Neural cell (in vitro differentiated cells): ENCODE measurements at regions not wholly inside any gene's neighbourhood (a gene's known extent, or its start where the extent isn't known, plus 50 kb on each side); places are given as distances from the start of the nearest gene placed in this dataset.

Experiments used
- H2AFZ ChIP-seq: fragments of 200-600, 300-800 bp; sonication (generic), shearing (Covaris generic); 2 replicates; pipeline ENCODE4 v1.6.0; 2014; ENCODE audit warnings: low read depth, mild to moderate bottlenecking, antibody characterized with exemption, low read length, moderate library complexity
- H3F3A ChIP-seq: fragments of 200-600 bp; shearing (Covaris generic); 2 replicates; pipeline ENCODE4 v1.6.1; 2016; ENCODE audit warnings: mild to moderate bottlenecking, moderate library complexity, mixed read lengths, antibody characterized with exemption, low read length; ENCODE audit not compliant: insufficient read depth, poor library complexity, severe bottlenecking
- H3K27ac ChIP-seq: fragments of 200-600, 300-800 bp; sonication (generic), shearing (Covaris generic); 2 replicates; pipeline ENCODE4 v1.5.1; 2014; ENCODE audit warnings: mild to moderate bottlenecking, low read length, moderate library complexity
- H3K27me3 ChIP-seq: fragments of 300-800, 200-600 bp; sonication (generic), shearing (Covaris generic); 2 replicates; pipeline ENCODE4 v1.6.0; 2014; ENCODE audit warnings: mild to moderate bottlenecking, low read depth, low read length, moderate library complexity; ENCODE audit not compliant: insufficient read depth
- H3K36me3 ChIP-seq: fragments of 300-800, 200-600 bp; sonication (generic), shearing (Covaris generic); 2 replicates; pipeline ENCODE4 v1.5.1; 2014; ENCODE audit warnings: mild to moderate bottlenecking, antibody characterized with exemption, low read length, moderate library complexity; ENCODE audit not compliant: insufficient read depth
- H3K4me2 ChIP-seq: fragments of 300-800, 200-600 bp; sonication (generic), shearing (Covaris generic); 2 replicates; pipeline ENCODE4 v1.6.0; 2014; ENCODE audit warnings: mild to moderate bottlenecking, low read length
- H3K4me3 ChIP-seq: fragments of 300-800, 200-600 bp; sonication (generic), shearing (Covaris generic); 2 replicates; pipeline ENCODE4 v1.5.1; 2014; ENCODE audit warnings: mild to moderate bottlenecking, low read length, moderate library complexity
- H3K79me2 ChIP-seq: fragments of 200-600 bp; shearing (Covaris generic); replicated peaks from 2 replicates; pipeline ENCODE4 v1.6.0; 2014; ENCODE audit warnings: mild to moderate bottlenecking, low read length, moderate library complexity; ENCODE audit not compliant: insufficient read depth
- H3K9ac ChIP-seq: fragments of 300-800, 200-600 bp; sonication (generic), shearing (Covaris generic); 2 replicates; pipeline ENCODE4 v1.6.1; 2016; ENCODE audit warnings: mild to moderate bottlenecking, low read length, mixed read lengths
- H3K9me2 ChIP-seq: fragments of 200-600 bp; shearing (Covaris generic); 2 replicates; pipeline ENCODE4 v1.6.1; 2016; ENCODE audit warnings: mild to moderate bottlenecking, low read length, mixed read lengths; ENCODE audit not compliant: insufficient read depth
- H3K9me3 ChIP-seq: fragments of 200-600, 300-800 bp; sonication (generic), shearing (Covaris generic); 2 replicates; pipeline ENCODE4 v1.6.1; 2016; ENCODE audit warnings: mild to moderate bottlenecking, mixed run types, low read length, moderate library complexity, mixed read lengths
- H4K20me1 ChIP-seq: fragments of 200-600 bp; shearing (Covaris generic); 2 replicates; pipeline ENCODE4 v1.6.1; 2016; ENCODE audit warnings: mild to moderate bottlenecking, mixed run types; ENCODE audit not compliant: insufficient read depth
- EP300 ChIP-seq: fragments of 450-650 bp; conservative IDR thresholded peaks from 2 replicates; pipeline ENCODE4 v1.6.1; 2014; ENCODE audit warnings: antibody characterized with exemption, mild to moderate bottlenecking, moderate library complexity; ENCODE audit not compliant: poor library complexity, severe bottlenecking
- EZH2 ChIP-seq: fragments of 200-600, 300-800 bp; shearing (Covaris generic), sonication (generic); IDR thresholded peaks from 2 replicates; pipeline ENCODE4 v1.6.1; 2014; ENCODE audit warnings: antibody characterized with exemption, low read length, borderline replicate concordance, mild to moderate bottlenecking; ENCODE audit not compliant: insufficient read depth, poor library complexity, severe bottlenecking
- MXI1 ChIP-seq: fragments of 450-650 bp; conservative IDR thresholded peaks from 2 replicates; pipeline ENCODE4 v1.6.1; 2014; ENCODE audit warnings: antibody characterized with exemption, mild to moderate bottlenecking; ENCODE audit not compliant: poor library complexity, severe bottlenecking
- POLR2AphosphoS5 ChIP-seq: IDR thresholded peaks from 2 replicates; pipeline ENCODE4 v1.6.1; 2012
- RAD21 ChIP-seq: fragments of 450-650 bp; conservative IDR thresholded peaks from 2 replicates; pipeline ENCODE4 v1.6.1; 2014; ENCODE audit warnings: antibody characterized with exemption, mild to moderate bottlenecking, moderate library complexity
- SMC3 ChIP-seq: fragments of 450-650 bp; conservative IDR thresholded peaks from 2 replicates; pipeline ENCODE4 v1.6.1; 2014; ENCODE audit warnings: antibody characterized with exemption, mild to moderate bottlenecking, moderate library complexity; ENCODE audit not compliant: poor library complexity
- TAF1 ChIP-seq: IDR thresholded peaks from 2 replicates; pipeline ENCODE4 v1.6.1; 2012; ENCODE audit warnings: low read depth
- TF ChIP-seq, protein P1 (sequence below): fragments of 450-650 bp; IDR thresholded peaks from 2 replicates; pipeline ENCODE4 v1.5.1; 2014; ENCODE audit warnings: antibody characterized with exemption, mild to moderate bottlenecking, moderate library complexity; ENCODE audit not compliant: poor library complexity, severe bottlenecking
- TF ChIP-seq, protein P2 (sequence below): IDR thresholded peaks from 2 replicates; pipeline ENCODE4 v1.6.1; 2012; ENCODE audit warnings: borderline replicate concordance

DNA sequence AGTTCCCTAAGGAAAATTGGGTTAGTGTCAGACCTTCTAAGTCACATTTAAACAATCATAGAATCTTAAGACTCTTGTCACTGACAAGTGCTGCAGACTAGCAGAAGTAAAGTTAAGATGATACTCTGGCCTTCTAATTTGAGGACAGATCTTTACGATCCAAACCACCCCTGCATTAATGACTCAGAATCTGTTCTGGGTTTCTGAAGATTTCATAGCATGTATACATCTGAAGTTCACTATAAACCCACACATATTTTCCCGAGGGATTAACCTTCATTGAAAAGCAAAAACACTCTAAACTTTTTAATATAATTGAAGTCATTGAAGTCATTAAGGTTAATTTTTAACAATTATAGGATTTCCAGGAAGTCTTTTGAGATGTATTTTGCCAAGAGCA is 674.3 kb downstream of the IQCM start:
- Histone ChIP-seq H3K9me2 (no peaks in the 10 kb centered on the region), H2AFZ (no peak overlapping the region), H3K36me3 (no peaks in the 10 kb centered on the region), H3K9ac (no peak overlapping the region), H3K4me2 (no peak overlapping the region), H3K4me3 (no peak overlapping the region), H4K20me1 (no peaks in the 10 kb centered on the region), H3K27ac (no peak overlapping the region), H3K79me2 (no peaks in the 10 kb centered on the region), H3K9me3 (no peaks in the 10 kb centered on the region), H3F3A (no peaks in the 10 kb centered on the region), H3K27me3 (no peaks in the 10 kb centered on the region)
- TF ChIP-seq RAD21 = no peak
- no peak for TF ChIP-seq EP300
- TF ChIP-seq MXI1 = no peak
- TF ChIP-seq SMC3 = no peak
- no peak for TF ChIP-seq EZH2
- no peak for TF ChIP-seq TAF1
- TF ChIP-seq, protein P1, sequence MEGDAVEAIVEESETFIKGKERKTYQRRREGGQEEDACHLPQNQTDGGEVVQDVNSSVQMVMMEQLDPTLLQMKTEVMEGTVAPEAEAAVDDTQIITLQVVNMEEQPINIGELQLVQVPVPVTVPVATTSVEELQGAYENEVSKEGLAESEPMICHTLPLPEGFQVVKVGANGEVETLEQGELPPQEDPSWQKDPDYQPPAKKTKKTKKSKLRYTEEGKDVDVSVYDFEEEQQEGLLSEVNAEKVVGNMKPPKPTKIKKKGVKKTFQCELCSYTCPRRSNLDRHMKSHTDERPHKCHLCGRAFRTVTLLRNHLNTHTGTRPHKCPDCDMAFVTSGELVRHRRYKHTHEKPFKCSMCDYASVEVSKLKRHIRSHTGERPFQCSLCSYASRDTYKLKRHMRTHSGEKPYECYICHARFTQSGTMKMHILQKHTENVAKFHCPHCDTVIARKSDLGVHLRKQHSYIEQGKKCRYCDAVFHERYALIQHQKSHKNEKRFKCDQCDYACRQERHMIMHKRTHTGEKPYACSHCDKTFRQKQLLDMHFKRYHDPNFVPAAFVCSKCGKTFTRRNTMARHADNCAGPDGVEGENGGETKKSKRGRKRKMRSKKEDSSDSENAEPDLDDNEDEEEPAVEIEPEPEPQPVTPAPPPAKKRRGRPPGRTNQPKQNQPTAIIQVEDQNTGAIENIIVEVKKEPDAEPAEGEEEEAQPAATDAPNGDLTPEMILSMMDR = no peak
- TF ChIP-seq POLR2AphosphoS5 = no peak
- TF ChIP-seq, protein P2, sequence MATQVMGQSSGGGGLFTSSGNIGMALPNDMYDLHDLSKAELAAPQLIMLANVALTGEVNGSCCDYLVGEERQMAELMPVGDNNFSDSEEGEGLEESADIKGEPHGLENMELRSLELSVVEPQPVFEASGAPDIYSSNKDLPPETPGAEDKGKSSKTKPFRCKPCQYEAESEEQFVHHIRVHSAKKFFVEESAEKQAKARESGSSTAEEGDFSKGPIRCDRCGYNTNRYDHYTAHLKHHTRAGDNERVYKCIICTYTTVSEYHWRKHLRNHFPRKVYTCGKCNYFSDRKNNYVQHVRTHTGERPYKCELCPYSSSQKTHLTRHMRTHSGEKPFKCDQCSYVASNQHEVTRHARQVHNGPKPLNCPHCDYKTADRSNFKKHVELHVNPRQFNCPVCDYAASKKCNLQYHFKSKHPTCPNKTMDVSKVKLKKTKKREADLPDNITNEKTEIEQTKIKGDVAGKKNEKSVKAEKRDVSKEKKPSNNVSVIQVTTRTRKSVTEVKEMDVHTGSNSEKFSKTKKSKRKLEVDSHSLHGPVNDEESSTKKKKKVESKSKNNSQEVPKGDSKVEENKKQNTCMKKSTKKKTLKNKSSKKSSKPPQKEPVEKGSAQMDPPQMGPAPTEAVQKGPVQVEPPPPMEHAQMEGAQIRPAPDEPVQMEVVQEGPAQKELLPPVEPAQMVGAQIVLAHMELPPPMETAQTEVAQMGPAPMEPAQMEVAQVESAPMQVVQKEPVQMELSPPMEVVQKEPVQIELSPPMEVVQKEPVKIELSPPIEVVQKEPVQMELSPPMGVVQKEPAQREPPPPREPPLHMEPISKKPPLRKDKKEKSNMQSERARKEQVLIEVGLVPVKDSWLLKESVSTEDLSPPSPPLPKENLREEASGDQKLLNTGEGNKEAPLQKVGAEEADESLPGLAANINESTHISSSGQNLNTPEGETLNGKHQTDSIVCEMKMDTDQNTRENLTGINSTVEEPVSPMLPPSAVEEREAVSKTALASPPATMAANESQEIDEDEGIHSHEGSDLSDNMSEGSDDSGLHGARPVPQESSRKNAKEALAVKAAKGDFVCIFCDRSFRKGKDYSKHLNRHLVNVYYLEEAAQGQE = no peak

DNA sequence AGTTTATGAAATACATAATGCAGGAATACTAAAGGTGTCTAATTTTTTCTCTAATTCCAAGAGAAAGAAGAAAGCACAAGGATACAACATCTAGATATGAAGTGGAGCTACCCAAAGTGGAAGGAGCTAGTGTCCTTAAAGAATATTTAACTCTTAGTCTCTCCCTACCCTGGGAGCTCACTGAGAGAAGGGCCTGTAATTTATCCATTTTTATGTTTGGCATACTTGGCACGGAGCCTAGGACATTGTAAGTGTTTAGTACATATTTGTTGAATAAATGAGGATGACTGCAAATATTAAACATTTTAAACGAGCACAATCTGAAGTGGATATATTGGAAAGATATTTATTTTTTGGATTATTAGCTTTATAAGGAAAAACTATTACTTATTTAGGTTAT is 674.8 kb downstream of the IQCM start:
- Histone ChIP-seq H3K9me3 (no peaks in the 10 kb centered on the region), H3K79me2 (no peaks in the 10 kb centered on the region), H3K27ac (no peak overlapping the region), H2AFZ (no peak overlapping the region), H4K20me1 (no peaks in the 10 kb centered on the region), H3K9me2 (no peaks in the 10 kb centered on the region), H3K27me3 (no peaks in the 10 kb centered on the region), H3F3A (no peaks in the 10 kb centered on the region), H3K36me3 (no peaks in the 10 kb centered on the region), H3K4me3 (no peak overlapping the region), H3K4me2 (no peak overlapping the region), H3K9ac (no peak overlapping the region)
- TF ChIP-seq POLR2AphosphoS5 (no peak), EZH2 (no peak), RAD21 (no peak), MXI1 (no peak), SMC3 (no peak)
- TF ChIP-seq, protein P1 = no peak
